AG04450 (cell line): ENCODE measurements at regions not wholly inside any gene's neighbourhood (a gene's known extent, or its start where the extent isn't known, plus 50 kb on each side); places are given as distances from the start of the nearest gene placed in this dataset.

ENCODE experiments used
- CTCF ChIA-PET: fragments of 300-600, 350-600 bp; formaldehyde crosslinking; extraction: SDS; loops from one replicate; lab custom pipeline; 2022; ENCODE audit warnings: antibody characterized with exemption, inconsistent platforms; lab: Charles Lee
- POLR2A ChIA-PET: fragments of 350-600 bp; formaldehyde crosslinking; extraction: SDS; loops from one replicate; lab custom pipeline; 2021; ENCODE audit warnings: antibody characterized with exemption, inconsistent platforms; lab: Yijun Ruan, JAX
- DNase-seq: peaks from one replicate; pipeline ENCODE4 v3.0.0-alpha.2; 2011; ENCODE audit warnings: low read depth, low spot score
- H3K27ac ChIP-seq: one replicate; pipeline ENCODE4 v1.5.1; 2012; ENCODE audit warnings: low read depth, low read length, control low read depth
- H3K27me3 ChIP-seq: one replicate; pipeline ENCODE4 v1.6.0; 2012; ENCODE audit warnings: low read length; ENCODE audit not compliant: control insufficient read depth, insufficient read depth
- H3K4me3 ChIP-seq: 2 replicates; pipeline ENCODE4 v1.5.1; 2011; ENCODE audit warnings: mild to moderate bottlenecking, low read depth, low read length, control low read depth
- H3K9me3 ChIP-seq: 2 replicates; pipeline ENCODE4 v1.5.1; 2012; ENCODE audit warnings: low read length; ENCODE audit not compliant: control insufficient read depth, insufficient read depth
- CTCF ChIP-seq: IDR thresholded peaks from 2 replicates; pipeline ENCODE4 v1.5.1; 2011; ENCODE audit warnings: low read depth, low read length, control low read depth, inconsistent platforms

GRCh38 chr7:26486153-26486552 lies 194.5 kb downstream of the SNX10 start:
- H3K9me3 ChIP-seq, result no peaks in the 10 kb centered on the region
- H3K27me3 ChIP-seq, result no peaks in the 10 kb centered on the region
- DNase-seq, result no peak
- CTCF ChIA-PET, result no interaction called here
- no peak for TF ChIP-seq CTCF
- H3K4me3 ChIP-seq, result no peak overlapping the region
- POLR2A ChIA-PET, result no interaction called here
- no peak overlapping the region for H3K27ac ChIP-seq

GRCh38 chr7:26487780-26488515 lies 196.3 kb downstream of the SNX10 start:
- CTCF ChIA-PET, result no interaction called here

GRCh38 chr7:26489391-26489790 lies 197.7 kb downstream of the SNX10 start:
- H3K4me3 ChIP-seq, result no peak overlapping the region
- TF ChIP-seq CTCF, result no peak
- no peak for DNase-seq
- no peak overlapping the region for H3K27ac ChIP-seq
- peaks cover 2% of the 10 kb centered on the region for H3K27me3 ChIP-seq
- no peaks in the 10 kb centered on the region for H3K9me3 ChIP-seq
- ChIA-PET CTCF (no interaction called here), POLR2A (no interaction called here)

More at GRCh38 chr7:26487780-26488515, 196.3 kb downstream of the SNX10 start:
- no peak for TF ChIP-seq CTCF
- H3K4me3 ChIP-seq, result no peak overlapping the region
- H3K27ac ChIP-seq, result no peak overlapping the region
- H3K27me3 ChIP-seq, result no peaks in the 10 kb centered on the region
- no peaks in the 10 kb centered on the region for H3K9me3 ChIP-seq
- POLR2A ChIA-PET, result no interaction called here
- DNase-seq, result no peak

- no peak overlapping the region for H3K27ac ChIP-seq
- ChIA-PET CTCF (interaction anchor here (1.2 kb wide), 1 partner anchor 120 kb away, joined by 3 read pairs; no protein-coding TSS in a partner anchor), POLR2A (no interaction called here)
- no peak for TF ChIP-seq CTCF
- H3K27me3 ChIP-seq, result peaks cover 2% of the 10 kb centered on the region
- DNase-seq, result no peak
- H3K4me3 ChIP-seq, result no peak overlapping the region
- no peaks in the 10 kb centered on the region for H3K9me3 ChIP-seq
Measured at GRCh38 chr7:26489906-26490639, 198.4 kb downstream of the SNX10 start.
